K562 (cell line): ENCODE measurements at regions not wholly inside any gene's neighbourhood (a gene's known extent, or its start where the extent isn't known, plus 50 kb on each side); places are given as distances from the start of the nearest gene placed in this dataset.

ENCODE experiments used
- ATAC-seq: fragments of 200-7000 bp; cut with Tn5 transposase; 3 replicates; pipeline ENCODE4 v1.9.1; 2020; ENCODE audit warnings: moderate library complexity
- BruUV-seq: library from RNA; stranded (reverse); fragments of 400-500 nt; replicated peaks from 2 replicates; lab custom pipeline; 2021; lab: Mats Ljungman, UMichigan
- CTCF ChIA-PET: fragments of 300-600 bp; formaldehyde crosslinking; extraction: SDS; loops from one replicate; lab custom pipeline; 2021; ENCODE audit warnings: low intra/inter-chr PET ratio; lab: Yijun Ruan, JAX
- POLR2A ChIA-PET: fragments of 300-600, 350-650 bp; sonication (Branson Sonifier 250); formaldehyde crosslinking; extraction: SDS; loops from one replicate; lab custom pipeline; 2021; ENCODE audit warnings: antibody characterized with exemption, inconsistent platforms; lab: Yijun Ruan, JAX
- DNase-seq, 4 experiments: peaks; one replicate each; pipeline versions ENCODE4 v3.0.0 to v3.0.0-alpha.2; 2011 to 2018; ENCODE audit warnings: low spot score in 3 of 4, mixed read lengths in 3 of 4; ENCODE audit errors: extremely low read depth in 1 of 4
- FAIRE-seq: peaks from 2 replicates; lab custom pipeline; 2011; peaks lifted over from hg19 to GRCh38; lab: Jason Lieb, UNC
- H2AFZ ChIP-seq: 2 replicates; pipeline ENCODE4 v1.6.0; 2011; ENCODE audit warnings: low read depth, low read length, control low read depth, inconsistent platforms
- H3K27ac ChIP-seq: fragments of 200-600 bp; 3 replicates; pipeline ENCODE4 v1.8.0; 2011; ENCODE audit warnings: low read depth, mild to moderate bottlenecking, control low read depth, inconsistent platforms, low read length, moderate library complexity, mixed read lengths; ENCODE audit errors: extremely low read depth
- H3K27me3 ChIP-seq, 2 experiments: fragments of 300-600 bp in 1 of 2; 2 replicates in 1 of 2; 3 replicates in 1 of 2; pipeline versions ENCODE4 v1.6.0 to v1.8.0; 2011; ENCODE audit warnings: inconsistent platforms in 2 of 2, low read length in 2 of 2, mild to moderate bottlenecking in 1 of 2, mixed read lengths in 1 of 2, moderate library complexity in 1 of 2; ENCODE audit not compliant: control insufficient read depth in 2 of 2, insufficient read depth in 2 of 2
- H3K36me3 ChIP-seq: fragments of 300-600 bp; 3 replicates; pipeline ENCODE4 v1.8.0; 2011; ENCODE audit warnings: mild to moderate bottlenecking, low read length, inconsistent platforms; ENCODE audit not compliant: control insufficient read depth, insufficient read depth
- H3K4me1 ChIP-seq, 2 experiments: fragments of 200-600 bp in 1 of 2; replicated peaks in 1 of 2; 2 replicates in 1 of 2; 3 replicates in 1 of 2; pipeline versions ENCODE4 v1.5.1 to v1.8.0; 2011; ENCODE audit warnings: inconsistent platforms in 2 of 2, low read length in 2 of 2, mild to moderate bottlenecking in 1 of 2, mixed read lengths in 1 of 2, moderate library complexity in 1 of 2; ENCODE audit not compliant: control insufficient read depth in 2 of 2, insufficient read depth in 2 of 2
- H3K4me2 ChIP-seq: 2 replicates; pipeline ENCODE4 v1.6.1; 2011; ENCODE audit warnings: low read length, control low read depth, inconsistent platforms, mixed read lengths; ENCODE audit not compliant: insufficient read depth
- H3K4me3 ChIP-seq: fragments of 200-600 bp; sonication (generic), shearing (Covaris generic); 2 replicates; pipeline ENCODE4 v1.5.1; 2016; ENCODE audit warnings: control low read depth, inconsistent platforms
- H3K79me2 ChIP-seq: fragments of 200-600 bp; 3 replicates; pipeline ENCODE4 v1.8.0; 2011; ENCODE audit warnings: low read length, inconsistent platforms; ENCODE audit not compliant: control insufficient read depth, insufficient read depth
- H3K9ac ChIP-seq, 2 experiments: 2 replicates each; pipeline versions ENCODE4 v1.6.0 to v1.6.1; 2011; ENCODE audit warnings: low read depth in 2 of 2, low read length in 2 of 2, control low read depth in 1 of 2, inconsistent platforms in 1 of 2, mild to moderate bottlenecking in 1 of 2, mixed read lengths in 1 of 2; ENCODE audit not compliant: insufficient read depth in 1 of 2
- H3K9me1 ChIP-seq: one replicate; pipeline ENCODE4 v1.6.0; 2011; ENCODE audit warnings: inconsistent platforms, mild to moderate bottlenecking, low read length, moderate library complexity; ENCODE audit not compliant: control insufficient read depth, insufficient read depth
- H3K9me3 ChIP-seq: replicated peaks from 2 replicates; pipeline ENCODE4 v1.5.1; 2011; ENCODE audit warnings: low read depth, low read length, inconsistent platforms; ENCODE audit not compliant: control insufficient read depth, insufficient read depth
- H4K20me1 ChIP-seq: replicated peaks from 2 replicates; pipeline ENCODE4 v1.6.1; 2011; ENCODE audit warnings: low read length, inconsistent platforms, mixed read lengths; ENCODE audit not compliant: control insufficient read depth, insufficient read depth
- CREBBP ChIP-seq: IDR thresholded peaks from one replicate; pipeline ENCODE4 v1.6.1; 2012; ENCODE audit warnings: low read depth, mild to moderate bottlenecking, control low read depth, inconsistent platforms, low read length
- RBM25 ChIP-seq: fragments of 200-400 bp; formaldehyde crosslinking; IDR thresholded peaks from 2 replicates; pipeline ENCODE4 v1.6.1; 2018; ENCODE audit warnings: low read length, low read depth, moderate library complexity; ENCODE audit not compliant: severe bottlenecking
- SLC30A9 ChIP-seq: fragments of 250-450 bp; sonication (Bioruptor Pico); IDR thresholded peaks from 2 replicates; pipeline ENCODE4 v1.8.0; 2022; ENCODE audit warnings: mild to moderate bottlenecking, moderate library complexity
- SRF ChIP-seq, 2 experiments: fragments of 250-450, 450-650 bp in 1 of 2; sonication (Bioruptor Pico) in 1 of 2; sonication (generic) in 1 of 2; formaldehyde crosslinking; IDR thresholded peaks; 2 replicates each; pipeline versions ENCODE4 v1.5.0 to v1.5.1; 2020 to 2022; ENCODE audit warnings: mild to moderate bottlenecking in 1 of 2, missing genetic modification reagents in 1 of 2
- ZFP36 ChIP-seq: fragments of 150-350 bp; IDR thresholded peaks from 2 replicates; pipeline ENCODE4 v1.6.1; 2018; ENCODE audit warnings: low read length, low read depth; ENCODE audit not compliant: partially characterized antibody
- WGBS: fragments of 100-300 bp; shearing (Covaris generic); methylation state at CpG from one replicate; pipeline ENCODE4 v1.1.6; 2016; ENCODE audit warnings: low coverage, mixed read lengths; ENCODE audit not compliant: insufficient coverage; ENCODE audit errors: missing lambda C conversion rate; 5-methylcytosine and 5-hydroxymethylcytosine counted together
- in situ Hi-C: fragments of 300-500 bp; cut with MboI; formaldehyde crosslinking; loops from 4 replicates; pipeline ENCODE4 v1.15.0; 2018; ENCODE audit warnings: inconsistent platforms, mixed read lengths
- intact Hi-C: fragments of 100-400 bp; cut with micrococcal nuclease; formaldehyde crosslinking; loops from 2 replicates; pipeline ENCODE4 v1.14.2; 2022

DNA sequence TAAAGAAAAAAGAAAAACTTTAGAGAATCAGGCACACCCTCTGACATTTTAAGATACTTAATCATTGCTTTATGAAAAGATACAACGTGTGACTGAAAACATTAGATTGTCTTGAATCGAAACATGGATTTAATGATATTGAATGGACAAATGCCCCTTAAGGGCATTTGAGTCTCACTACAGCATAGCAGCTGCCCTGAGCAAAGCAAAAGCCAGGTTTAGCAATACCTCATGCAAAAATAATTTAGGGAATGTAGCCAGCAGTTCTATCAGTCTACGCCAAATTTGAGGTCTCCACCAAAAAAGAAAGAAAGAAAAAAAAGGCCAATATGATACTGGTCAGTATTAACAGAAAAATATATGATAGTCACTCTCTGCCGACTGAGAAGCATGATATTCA lies 56.6 kb upstream of the LMNB1 start:
- TF ChIP-seq CREBBP: no peak
- Histone ChIP-seq H3K4me1 (peaks cover 0 to 6% of the 10 kb centered on the region in 2 experiments; a peak in 2 of 5 replicates), H2AFZ (no peak overlapping the region), H3K79me2 (no peaks in the 10 kb centered on the region), H3K27me3 (no peaks in the 10 kb centered on the region), H3K4me3 (no peak overlapping the region), H3K9ac (no peak overlapping the region), H4K20me1 (no peaks in the 10 kb centered on the region), H3K36me3 (no peaks in the 10 kb centered on the region), H3K27ac (no peak overlapping the region), H3K9me3 (no peaks in the 10 kb centered on the region), H3K9me1 (no peaks in the 10 kb centered on the region), H3K4me2 (no peak overlapping the region)
- ChIA-PET CTCF (no interaction called here), POLR2A (no interaction called here)
- ATAC-seq (no peak), DNase-seq (no peak), FAIRE-seq (no peak)
- no TSS peak for BruUV-seq
- 69% methylated on average over 4 of the region's 4 CpGs for WGBS
- in situ Hi-C loops (no loop called here), intact Hi-C loops (no loop called here)

DNA sequence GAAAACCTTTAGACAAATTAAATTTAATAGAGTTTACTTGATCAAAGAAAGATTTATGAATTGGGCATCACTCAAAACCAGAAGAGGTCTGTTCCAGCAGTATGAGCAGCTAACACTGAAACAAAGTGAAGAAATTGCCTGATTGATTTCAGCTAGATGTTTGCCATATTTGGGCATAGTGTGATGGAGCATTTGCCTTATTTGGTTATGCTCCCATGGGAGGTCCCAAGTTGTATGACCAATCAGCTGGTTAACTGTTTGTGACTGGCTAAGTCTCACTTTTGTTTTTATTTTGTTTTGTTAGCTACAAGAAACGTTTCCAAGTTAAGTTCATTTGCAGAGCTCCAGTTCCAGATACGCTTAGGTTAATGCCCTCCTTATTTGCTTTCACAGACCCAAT lies 53.3 kb upstream of the LMNB1 start:
- Histone ChIP-seq H3K27ac (no peak overlapping the region), H3K79me2 (no peaks in the 10 kb centered on the region), H3K4me2 (no peak overlapping the region), H3K9me3 (no peaks in the 10 kb centered on the region), H3K9me1 (no peaks in the 10 kb centered on the region), H2AFZ (no peak overlapping the region), H3K36me3 (no peaks in the 10 kb centered on the region), H3K27me3 (no peaks in the 10 kb centered on the region), H3K4me3 (no peak overlapping the region), H3K9ac (no peak overlapping the region), H4K20me1 (no peaks in the 10 kb centered on the region), H3K4me1 (peaks cover 0 to under 1% of the 10 kb centered on the region in 2 experiments; a peak in 1 of 5 replicates)
- in situ Hi-C loops (no loop called here), intact Hi-C loops (no loop called here)
- ChIA-PET CTCF (no interaction called here), POLR2A (interaction anchor here (0.5 to 1.1 kb wide), 4 partner anchors 8 to 33 kb away, joined by 3 to 4 read pairs (median 3); no protein-coding TSS in a partner anchor)
- BruUV-seq: no TSS peak
- DNase-seq (no peak), FAIRE-seq (peak; percentile 62), ATAC-seq (peak; percentile 84)
- 44% methylated on average over 2 of the region's 2 CpGs for WGBS
- TF ChIP-seq ZFP36: peak; percentile 91
- TF ChIP-seq SRF (CRISPR knock-in tag; IDR thresholded peaks at IDR 0.05): peak; percentile 92 to 100
- TF ChIP-seq RBM25: peak; percentile 16
- TF ChIP-seq SLC30A9: no peak
